MCF 10A (cell line): ENCODE measurements at regions not wholly inside any gene's neighbourhood (a gene's known extent, or its start where the extent isn't known, plus 50 kb on each side); places are given as distances from the start of the nearest gene placed in this dataset.
"Not testable (repeated sequence)": the region's sequence is repeated elsewhere in the genome, so short reads cannot be mapped to it uniquely, and the experiment has no call there.

Experiments used
- BruUV-seq: library from RNA; stranded (reverse); fragments of 400-500 nt; replicated peaks from 2 replicates; lab custom pipeline; 2021; lab: Mats Ljungman, UMichigan
- CTCF ChIA-PET: fragments of 300-600 bp; sonication (Branson Sonifier 250); formaldehyde crosslinking; extraction: SDS; loops from one replicate; lab custom pipeline; 2021; ENCODE audit warnings: antibody characterized with exemption, inconsistent platforms; lab: Yijun Ruan, JAX
- POLR2A ChIA-PET: fragments of 300-600, 350-650 bp; sonication (Branson Sonifier 250); formaldehyde crosslinking; extraction: SDS; loops from one replicate; lab custom pipeline; 2020; ENCODE audit warnings: antibody characterized with exemption, inconsistent platforms; lab: Yijun Ruan, JAX
- DNase-seq: peaks from one replicate; pipeline ENCODE4 v3.0.0-alpha.2; 2018; ENCODE audit not compliant: unreplicated experiment
- H3K27ac Mint-ChIP-seq: one replicate; pipeline ENCODE4 v1.8.0; 2022; ENCODE audit warnings: mild to moderate bottlenecking, low read depth, mixed read lengths; ENCODE audit not compliant: unreplicated experiment
- H3K27me3 Mint-ChIP-seq: one replicate; pipeline ENCODE4 v1.8.0; 2022; ENCODE audit warnings: mixed read lengths; ENCODE audit not compliant: insufficient read depth, unreplicated experiment
- H3K36me3 Mint-ChIP-seq: one replicate; pipeline ENCODE4 v1.8.0; 2022; ENCODE audit warnings: mild to moderate bottlenecking, moderate library complexity, mixed read lengths; ENCODE audit not compliant: insufficient read depth, unreplicated experiment
- H3K4me1 Mint-ChIP-seq: one replicate; pipeline ENCODE4 v1.8.0; 2022; ENCODE audit warnings: mixed read lengths; ENCODE audit not compliant: insufficient read depth, unreplicated experiment
- H3K4me3 Mint-ChIP-seq: one replicate; pipeline ENCODE4 v1.8.0; 2022; ENCODE audit warnings: mild to moderate bottlenecking, moderate library complexity, mixed read lengths; ENCODE audit not compliant: unreplicated experiment
- H3K9me3 Mint-ChIP-seq: one replicate; pipeline ENCODE4 v1.8.0; 2022; ENCODE audit warnings: mixed read lengths; ENCODE audit not compliant: unreplicated experiment
- intact Hi-C: fragments of 100-400 bp; cut with micrococcal nuclease; formaldehyde crosslinking; loops from 2 replicates; pipeline ENCODE4 v1.14.1; 2022

- POLR2A ChIA-PET, H3K27ac Mint-ChIP-seq: not testable (repeated sequence)
Observed at GRCh38 chr16:33734650-33735049, 275.2 kb downstream of the TP53TG3F start.

GRCh38 chr16:33766869-33767765, 307.7 kb downstream of the TP53TG3F start:
- H3K4me3 Mint-ChIP-seq, H3K4me1 Mint-ChIP-seq, H3K36me3 Mint-ChIP-seq, H3K9me3 Mint-ChIP-seq, intact Hi-C loops, DNase-seq, H3K27me3 Mint-ChIP-seq, POLR2A ChIA-PET, H3K27ac Mint-ChIP-seq, BruUV-seq: not testable (repeated sequence)
- CTCF ChIA-PET: interaction anchor here (0.6 kb wide), 1 partner anchor 1900 kb away, joined by 3 read pairs; no protein-coding TSS in a partner anchor

More at GRCh38 chr16:33734650-33735049, 275.2 kb downstream of the TP53TG3F start:
- H3K36me3 Mint-ChIP-seq, BruUV-seq, intact Hi-C loops, H3K4me3 Mint-ChIP-seq, CTCF ChIA-PET, H3K27me3 Mint-ChIP-seq, H3K4me1 Mint-ChIP-seq, H3K9me3 Mint-ChIP-seq: not testable (repeated sequence)
- DNase-seq: peak; percentile 0

DNA sequence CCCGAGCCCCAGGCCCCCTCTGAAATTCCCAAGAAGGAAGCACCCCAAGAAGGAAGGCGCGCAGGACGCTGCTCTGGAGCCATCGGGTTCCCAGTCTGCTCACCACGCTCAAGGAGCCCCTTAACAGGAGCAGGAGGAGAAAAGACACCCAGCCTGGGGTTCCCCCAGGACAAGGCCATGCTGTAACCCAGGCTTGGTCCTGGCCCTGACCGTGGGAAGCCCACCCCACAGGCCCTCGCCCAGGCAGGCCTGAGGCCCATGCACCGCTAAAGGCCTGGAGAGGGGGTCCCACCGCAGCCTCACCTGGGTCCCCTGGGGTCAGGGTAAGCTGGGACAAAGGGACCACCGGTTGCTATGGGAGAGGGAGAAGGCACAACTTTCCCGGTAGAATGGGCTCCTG, 309.3 kb downstream of the TP53TG3F start:
- BruUV-seq, intact Hi-C loops, H3K36me3 Mint-ChIP-seq, H3K4me3 Mint-ChIP-seq, CTCF ChIA-PET, H3K27me3 Mint-ChIP-seq, H3K9me3 Mint-ChIP-seq, H3K4me1 Mint-ChIP-seq, POLR2A ChIA-PET, DNase-seq, H3K27ac Mint-ChIP-seq: not testable (repeated sequence)

- H3K27ac Mint-ChIP-seq, H3K4me3 Mint-ChIP-seq, H3K27me3 Mint-ChIP-seq, DNase-seq, intact Hi-C loops, CTCF ChIA-PET, H3K36me3 Mint-ChIP-seq, POLR2A ChIA-PET, BruUV-seq, H3K4me1 Mint-ChIP-seq, H3K9me3 Mint-ChIP-seq: not testable (repeated sequence)
Observed at GRCh38 chr16:33769180-33769846, 309.9 kb downstream of the TP53TG3F start.

DNA sequence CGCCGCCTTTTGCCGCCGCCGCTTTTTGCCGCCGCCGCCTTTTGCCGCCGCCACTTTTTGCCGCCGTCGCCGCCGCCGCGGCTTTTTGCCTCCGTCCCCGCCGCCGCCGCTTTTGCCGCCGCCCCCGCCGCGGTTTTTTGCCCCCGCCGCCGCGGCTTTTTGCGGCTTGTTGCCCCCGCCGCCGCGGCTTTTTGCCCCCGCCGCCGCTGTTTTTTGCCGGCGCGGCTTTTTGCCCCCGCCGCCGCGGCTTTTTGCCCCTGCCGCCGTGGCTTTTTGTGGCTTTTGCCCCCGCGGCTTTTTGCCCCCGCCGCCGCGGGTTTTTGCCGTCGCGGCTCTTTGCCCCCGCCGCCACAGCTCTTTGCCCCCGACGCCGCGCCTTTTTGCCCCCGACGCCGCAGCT, 311.1 kb downstream of the TP53TG3F start:
- POLR2A ChIA-PET: not testable (repeated sequence)

DNA sequence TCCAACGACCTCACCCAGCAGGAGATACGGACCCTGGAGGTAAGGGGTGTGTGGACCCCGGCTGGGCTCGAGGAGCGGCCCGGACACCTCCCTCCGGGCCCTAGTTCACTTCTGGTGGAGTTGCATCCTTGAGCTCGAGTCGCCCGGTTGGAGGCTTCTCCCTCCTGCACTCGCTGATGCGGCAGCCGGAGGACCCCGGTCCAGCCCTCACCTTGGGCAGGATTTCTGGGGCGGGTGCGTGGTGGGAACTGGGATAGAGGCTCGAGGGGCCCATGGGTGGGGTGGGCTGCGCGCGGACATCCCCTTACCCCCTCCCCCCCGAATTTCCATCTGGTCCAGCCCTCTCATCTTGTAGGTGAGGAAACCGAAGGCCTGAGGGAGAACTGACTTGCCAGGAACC, 311.8 kb downstream of the TP53TG3F start:
- BruUV-seq, POLR2A ChIA-PET, H3K36me3 Mint-ChIP-seq, H3K27ac Mint-ChIP-seq, DNase-seq, H3K4me1 Mint-ChIP-seq, intact Hi-C loops, H3K4me3 Mint-ChIP-seq, CTCF ChIA-PET: not testable (repeated sequence)
- peaks cover 14% of the 10 kb centered on the region for H3K27me3 Mint-ChIP-seq
- peaks cover 14% of the 10 kb centered on the region for H3K9me3 Mint-ChIP-seq

More for the DNA sequence above, 311.1 kb downstream of the TP53TG3F start:
- H3K36me3 Mint-ChIP-seq, H3K4me3 Mint-ChIP-seq, BruUV-seq, CTCF ChIA-PET, intact Hi-C loops, DNase-seq, H3K4me1 Mint-ChIP-seq, H3K27ac Mint-ChIP-seq: not testable (repeated sequence)
- Mint-ChIP-seq H3K27me3 (peaks cover 14% of the 10 kb centered on the region), H3K9me3 (peaks cover 14% of the 10 kb centered on the region)

GRCh38 chr16:33773966-33774365, 314.6 kb downstream of the TP53TG3F start:
- intact Hi-C loops, POLR2A ChIA-PET, BruUV-seq, H3K36me3 Mint-ChIP-seq, H3K4me3 Mint-ChIP-seq, DNase-seq, H3K4me1 Mint-ChIP-seq, H3K27ac Mint-ChIP-seq, CTCF ChIA-PET: not testable (repeated sequence)
- Mint-ChIP-seq H3K27me3 (peaks cover 14% of the 10 kb centered on the region), H3K9me3 (peaks cover 14% of the 10 kb centered on the region)

- BruUV-seq, H3K27ac Mint-ChIP-seq, POLR2A ChIA-PET, H3K4me3 Mint-ChIP-seq, intact Hi-C loops, H3K36me3 Mint-ChIP-seq, DNase-seq, H3K4me1 Mint-ChIP-seq, CTCF ChIA-PET: not testable (repeated sequence)
- peaks cover 14% of the 10 kb centered on the region for H3K27me3 Mint-ChIP-seq
- H3K9me3 Mint-ChIP-seq: peaks cover 14% of the 10 kb centered on the region
Observed at GRCh38 chr16:33774724-33775123, 315.3 kb downstream of the TP53TG3F start.
